OCI-LY7 (cell line): ENCODE measurements at regions not wholly inside any gene's neighbourhood (a gene's known extent, or its start where the extent isn't known, plus 50 kb on each side); places are given as distances from the start of the nearest gene placed in this dataset.

Experiments used
- CTCF ChIP-seq: fragments of 200-600 bp; sonication (generic); conservative IDR thresholded peaks from 2 replicates; pipeline ENCODE4 v1.5.1; 2014; ENCODE audit warnings: mild to moderate bottlenecking, antibody characterized with exemption, low read length, moderate library complexity, mixed read lengths
- EZH2phosphoT487 ChIP-seq: fragments of 200-600 bp; sonication (generic); IDR thresholded peaks from 2 replicates; pipeline ENCODE4 v1.6.1; 2018; ENCODE audit warnings: low read depth, borderline replicate concordance, mild to moderate bottlenecking, mixed run types, antibody characterized with exemption, low read length, moderate library complexity, mixed read lengths

GRCh38 chr7:17133977-17134376, 164.5 kb upstream of the AHR start:
- no peak for TF ChIP-seq CTCF
- TF ChIP-seq EZH2phosphoT487 = no peak
